ENCODE measurements at regions not wholly inside any gene's neighbourhood (a gene's known extent, or its start where the extent isn't known, plus 50 kb on each side); places are given as distances from the start of the nearest gene placed in this dataset.
"Not testable (repeated sequence)": the region's sequence is repeated elsewhere in the genome, so short reads cannot be mapped to it uniquely, and the experiment has no call there.

GRCh38 chr2:109689973-109690372 is 75.8 kb downstream of the SOWAHC start:
- no peak for TF ChIP-seq CTCF (IDR thresholded peaks at IDR 0.05; ENCODE audit: low read depth, low read length)
- Histone ChIP-seq H3K27me3 (no peaks in the 10 kb centered on the region), H3K9me3 (ENCODE audit: low read depth) (no peaks in the 10 kb centered on the region), H3K27ac (no peak overlapping the region), H3K4me1 (ENCODE audit: low read depth) (peaks cover 33% of the 10 kb centered on the region), H3K36me3 (no peaks in the 10 kb centered on the region), H3K4me3 (no peak overlapping the region)
- DNase-seq (ENCODE audit: low read depth in 1 of 2, low spot score in 1 of 2) = no peak

GRCh38 chr2:109690457-109690821 is 76.3 kb downstream of the SOWAHC start:
- DNase-seq (ENCODE audit: low read depth in 1 of 2, low spot score in 1 of 2) = no peak
- H3K4me3 ChIP-seq = no peak overlapping the region
- H3K27me3 ChIP-seq = no peaks in the 10 kb centered on the region
- H3K9me3 ChIP-seq (ENCODE audit: low read depth) = no peaks in the 10 kb centered on the region
- no peaks in the 10 kb centered on the region for H3K36me3 ChIP-seq
- no peak for TF ChIP-seq CTCF (IDR thresholded peaks at IDR 0.05; ENCODE audit: low read depth, low read length)
- peak overlapping the region; percentile 70 for H3K27ac ChIP-seq
- peaks cover 30% of the 10 kb centered on the region for H3K4me1 ChIP-seq (ENCODE audit: low read depth)

- Histone ChIP-seq H3K27me3 (no peaks in the 10 kb centered on the region), H3K27ac (peak overlapping the region; percentile 70), H3K4me1 (ENCODE audit: low read depth) (peaks cover 29% of the 10 kb centered on the region), H3K9me3 (ENCODE audit: low read depth) (no peaks in the 10 kb centered on the region), H3K36me3 (no peaks in the 10 kb centered on the region), H3K4me3 (no peak overlapping the region)
- DNase-seq (ENCODE audit: low read depth in 1 of 2, low spot score in 1 of 2) = no peak
- TF ChIP-seq CTCF (IDR thresholded peaks at IDR 0.05; ENCODE audit: low read depth, low read length) = no peak
Observed at GRCh38 chr2:109690822-109691541, 76.8 kb downstream of the SOWAHC start.

- peak in 1 of 2 donors; percentile 38 for DNase-seq (ENCODE audit: low read depth in 1 of 2, low spot score in 1 of 2)
- Histone ChIP-seq H3K4me3 (no peak overlapping the region), H3K4me1 (ENCODE audit: low read depth) (peaks cover 29% of the 10 kb centered on the region), H3K27me3 (no peaks in the 10 kb centered on the region), H3K27ac (peak overlapping the region; percentile 70), H3K9me3 (ENCODE audit: low read depth) (no peaks in the 10 kb centered on the region), H3K36me3 (no peaks in the 10 kb centered on the region)
- no peak for TF ChIP-seq CTCF (IDR thresholded peaks at IDR 0.05; ENCODE audit: low read depth, low read length)
Observed at GRCh38 chr2:109692013-109692743, 78.0 kb downstream of the SOWAHC start.

GRCh38 chr2:109692831-109693230 is 78.7 kb downstream of the SOWAHC start:
- not testable (repeated sequence) for H3K4me3 ChIP-seq; H3K9me3 ChIP-seq (ENCODE audit: low read depth); DNase-seq (ENCODE audit: low read depth in 1 of 2, low spot score in 1 of 2); H3K27me3 ChIP-seq; H3K27ac ChIP-seq; H3K36me3 ChIP-seq
- H3K4me1 ChIP-seq (ENCODE audit: low read depth) = peaks cover 29% of the 10 kb centered on the region

- not testable (repeated sequence) for H3K4me3 ChIP-seq; H3K27ac ChIP-seq; H3K36me3 ChIP-seq; H3K27me3 ChIP-seq; H3K9me3 ChIP-seq (ENCODE audit: low read depth); DNase-seq (ENCODE audit: low read depth in 1 of 2, low spot score in 1 of 2)
- peaks cover 29% of the 10 kb centered on the region for H3K4me1 ChIP-seq (ENCODE audit: low read depth)
Observed at GRCh38 chr2:109693292-109693691, 79.1 kb downstream of the SOWAHC start.
